ENCODE measurements at regions not wholly inside any gene's neighbourhood (a gene's known extent, or its start where the extent isn't known, plus 50 kb on each side); places are given as distances from the start of the nearest gene placed in this dataset.

- TF ChIP-seq, protein P1, sequence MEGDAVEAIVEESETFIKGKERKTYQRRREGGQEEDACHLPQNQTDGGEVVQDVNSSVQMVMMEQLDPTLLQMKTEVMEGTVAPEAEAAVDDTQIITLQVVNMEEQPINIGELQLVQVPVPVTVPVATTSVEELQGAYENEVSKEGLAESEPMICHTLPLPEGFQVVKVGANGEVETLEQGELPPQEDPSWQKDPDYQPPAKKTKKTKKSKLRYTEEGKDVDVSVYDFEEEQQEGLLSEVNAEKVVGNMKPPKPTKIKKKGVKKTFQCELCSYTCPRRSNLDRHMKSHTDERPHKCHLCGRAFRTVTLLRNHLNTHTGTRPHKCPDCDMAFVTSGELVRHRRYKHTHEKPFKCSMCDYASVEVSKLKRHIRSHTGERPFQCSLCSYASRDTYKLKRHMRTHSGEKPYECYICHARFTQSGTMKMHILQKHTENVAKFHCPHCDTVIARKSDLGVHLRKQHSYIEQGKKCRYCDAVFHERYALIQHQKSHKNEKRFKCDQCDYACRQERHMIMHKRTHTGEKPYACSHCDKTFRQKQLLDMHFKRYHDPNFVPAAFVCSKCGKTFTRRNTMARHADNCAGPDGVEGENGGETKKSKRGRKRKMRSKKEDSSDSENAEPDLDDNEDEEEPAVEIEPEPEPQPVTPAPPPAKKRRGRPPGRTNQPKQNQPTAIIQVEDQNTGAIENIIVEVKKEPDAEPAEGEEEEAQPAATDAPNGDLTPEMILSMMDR (IDR thresholded peaks at IDR 0.05) = no peak
- no peak for TF ChIP-seq POLR2A (IDR thresholded peaks at IDR 0.05)
- TF ChIP-seq POLR2AphosphoS5 (IDR thresholded peaks at IDR 0.05; ENCODE audit: insufficient read depth in 1 of 2, low read depth in 1 of 2) = no peak
These were observed 238.6 kb downstream of the NKX6-1 start for GRCh38 chr4:84260495-84260894.

Data from vagina (tissue), 2 donors.